Renal cortex interstitium (tissue), 11 donors: ENCODE measurements at regions not wholly inside any gene's neighbourhood (a gene's known extent, or its start where the extent isn't known, plus 50 kb on each side); places are given as distances from the start of the nearest gene placed in this dataset.

Experiments used
- DNase-seq, 11 donors: peaks; one replicate each; pipeline ENCODE4 v3.0.0-alpha.2; 2013; ENCODE audit warnings: low read depth in 9 of 11, low spot score in 4 of 11; ENCODE audit errors: extremely low read depth in 1 of 11

DNA sequence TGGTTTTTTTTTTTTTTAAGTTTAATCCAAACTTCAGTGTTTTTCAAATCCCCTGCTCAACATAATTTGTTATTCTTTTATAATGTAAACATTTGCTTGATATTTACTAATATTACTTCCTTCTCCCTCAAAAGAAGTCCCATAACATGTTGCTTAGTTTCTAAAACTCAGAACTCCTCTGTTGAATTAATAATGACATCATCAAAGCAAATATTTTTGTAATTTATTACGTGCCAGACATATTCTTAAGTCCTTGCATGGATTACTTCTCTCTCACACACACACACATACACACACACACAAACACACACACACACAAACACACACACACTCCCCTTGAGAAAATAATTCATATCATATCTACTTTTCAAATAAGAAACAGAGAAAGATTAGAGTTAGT lies 1432.3 kb upstream of the SPRY2 start:
- no peak for DNase-seq

DNA sequence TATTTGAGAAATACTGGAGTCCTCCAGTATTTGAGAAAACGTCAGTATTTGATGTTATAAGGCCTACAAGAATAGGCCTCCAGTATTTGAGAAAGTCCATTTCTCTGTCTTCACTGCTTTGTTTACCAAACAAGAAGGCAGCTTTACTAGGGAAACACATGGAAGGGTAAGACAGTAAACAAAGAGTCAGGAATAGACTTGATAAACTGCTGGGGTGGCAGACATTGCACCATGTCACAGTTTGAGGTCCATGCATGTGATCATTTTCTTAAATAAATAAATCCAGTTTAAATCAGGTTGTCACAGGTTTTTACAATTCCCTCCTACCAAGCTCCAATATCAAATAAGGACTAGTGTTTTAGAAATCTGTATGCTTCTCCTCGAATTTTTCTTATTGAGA lies 1431.0 kb upstream of the SPRY2 start:
- no peak for DNase-seq

DNA sequence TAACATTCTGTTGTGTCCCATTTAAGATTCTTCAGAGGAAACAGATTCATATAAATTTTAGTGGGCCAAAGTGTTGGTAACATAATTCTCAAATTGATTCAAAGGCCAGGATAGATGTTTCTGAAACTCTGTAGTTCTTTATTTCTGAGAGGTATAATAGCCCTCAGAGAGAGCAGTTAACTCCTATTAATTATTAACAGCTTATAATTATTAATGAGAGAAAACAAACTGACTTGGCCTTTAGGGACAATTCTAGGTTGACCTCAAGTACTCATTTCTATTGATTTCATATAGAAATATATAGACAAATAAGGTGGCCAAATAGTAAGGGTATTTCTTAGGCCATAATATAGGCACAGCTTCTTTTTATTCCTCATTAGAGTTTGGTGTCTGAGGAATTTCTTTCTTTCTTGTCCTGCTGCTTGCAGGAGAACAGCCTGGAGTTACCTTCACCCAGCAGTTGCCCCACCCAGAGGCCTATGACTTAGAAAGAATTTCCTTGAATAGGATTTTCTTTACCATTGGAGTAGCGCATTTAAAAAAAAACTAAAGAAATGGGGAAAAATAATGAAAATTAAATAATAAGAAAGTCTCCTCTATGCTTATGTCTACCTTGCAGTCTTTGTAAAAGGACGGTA lies 1430.1 kb upstream of the SPRY2 start:
- DNase-seq = peak in 3 of 11 donors; percentile 1 to 5 (median 3)

DNA sequence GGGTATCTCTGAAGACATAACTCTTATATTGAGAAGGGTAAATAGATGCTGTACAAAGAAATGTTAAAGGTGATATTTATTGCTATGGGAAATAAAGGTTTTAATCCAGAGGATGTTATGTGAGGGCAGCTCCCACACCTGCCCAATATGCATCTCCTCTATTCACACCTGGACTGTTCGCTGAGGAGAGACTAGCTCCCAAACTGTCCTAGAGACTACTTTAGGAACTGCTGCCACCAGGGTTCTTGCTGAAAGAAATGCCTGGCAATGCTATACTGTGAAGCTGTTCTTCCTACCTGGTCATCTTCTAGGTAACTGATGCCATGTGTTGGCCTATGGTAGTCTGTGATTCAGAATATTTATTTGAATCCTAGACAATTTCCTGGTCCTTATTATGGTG lies 1421.5 kb upstream of the SPRY2 start:
- DNase-seq = no peak

DNA sequence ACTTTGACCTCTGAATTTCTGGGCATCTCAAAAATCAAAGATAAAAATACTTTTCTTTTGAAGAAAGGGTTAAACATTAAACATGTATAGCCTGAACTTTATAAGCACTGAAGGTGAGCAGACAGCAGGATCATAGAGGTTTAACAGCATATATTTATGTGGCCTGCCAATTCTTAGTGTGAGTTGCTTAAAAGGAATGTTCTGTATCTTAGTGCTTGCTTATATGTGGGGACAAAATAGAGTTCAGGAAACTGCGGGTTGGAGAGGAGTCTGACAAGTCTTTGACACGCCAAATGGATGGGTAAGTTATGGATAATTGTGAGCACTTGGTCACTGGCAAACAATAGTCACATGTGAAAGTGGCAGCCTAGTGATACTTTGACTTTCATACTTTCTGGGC lies 1419.4 kb upstream of the SPRY2 start:
- DNase-seq = no peak

DNA sequence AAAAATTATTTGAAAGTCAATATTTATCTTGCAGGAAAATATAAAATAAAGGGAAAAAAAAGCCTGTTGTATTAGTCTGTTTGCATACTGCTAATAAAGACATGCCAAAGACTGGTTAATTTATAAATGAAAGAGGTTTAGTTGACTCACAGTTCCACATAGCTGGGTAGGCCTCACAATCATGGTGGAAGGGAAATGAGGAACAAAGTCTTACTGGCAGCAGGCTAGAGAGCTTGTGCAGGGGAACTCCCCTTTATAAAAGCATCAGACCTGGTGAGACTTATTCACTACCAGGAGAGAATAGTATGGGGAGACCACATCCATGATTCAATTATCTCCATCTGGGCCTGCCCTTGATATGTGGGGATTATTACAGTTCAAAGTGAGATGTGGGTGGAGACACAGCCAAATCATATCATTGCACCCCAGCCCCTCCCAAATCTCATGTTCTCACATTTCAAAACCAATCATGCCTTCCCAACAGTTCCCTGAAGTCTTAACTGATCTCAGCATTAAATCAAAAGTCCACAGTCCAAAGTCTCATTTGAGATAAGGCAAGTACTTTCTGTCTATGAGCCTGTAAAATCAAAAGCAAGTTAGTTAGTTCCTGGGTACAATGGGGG lies 1416.5 kb upstream of the SPRY2 start:
- DNase-seq = no peak

DNA sequence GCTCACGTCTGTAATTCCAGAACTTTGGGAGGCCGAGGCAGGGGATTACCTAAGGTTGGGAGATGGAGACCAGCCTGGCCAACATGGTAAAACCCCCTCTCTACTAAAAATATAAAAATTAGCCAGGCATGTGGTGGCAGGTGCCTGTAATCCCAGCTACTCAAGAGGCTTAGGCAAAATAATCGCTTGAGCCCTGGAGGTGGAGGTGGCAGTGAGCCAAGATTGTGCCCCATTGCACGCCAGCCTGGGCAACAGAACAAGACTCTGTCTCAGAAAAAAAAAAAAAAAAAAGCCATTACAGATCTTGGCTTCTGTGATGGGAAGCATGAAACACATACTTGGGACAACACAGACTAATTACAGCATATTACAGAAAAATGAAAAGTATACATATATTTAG lies 1404.5 kb upstream of the SPRY2 start:
- DNase-seq = no peak

DNA sequence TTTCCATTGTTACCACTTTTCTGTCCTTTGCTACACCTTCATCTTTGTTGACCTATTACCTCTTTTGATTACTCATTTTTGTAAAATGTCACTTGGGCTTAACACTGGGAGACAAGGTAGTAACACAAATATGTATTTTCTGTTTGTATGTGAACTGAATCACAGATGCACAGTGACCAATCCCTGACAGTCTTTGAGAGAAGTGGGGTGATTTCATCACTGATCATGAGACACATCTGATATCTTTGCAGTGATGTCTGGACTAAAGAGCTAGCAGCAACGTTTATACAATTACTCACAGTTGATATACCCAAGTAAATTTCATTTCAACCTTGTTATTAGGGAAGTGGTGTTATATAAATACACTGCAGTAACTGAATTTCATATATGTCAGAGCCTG lies 1397.4 kb upstream of the SPRY2 start:
- no peak for DNase-seq

DNA sequence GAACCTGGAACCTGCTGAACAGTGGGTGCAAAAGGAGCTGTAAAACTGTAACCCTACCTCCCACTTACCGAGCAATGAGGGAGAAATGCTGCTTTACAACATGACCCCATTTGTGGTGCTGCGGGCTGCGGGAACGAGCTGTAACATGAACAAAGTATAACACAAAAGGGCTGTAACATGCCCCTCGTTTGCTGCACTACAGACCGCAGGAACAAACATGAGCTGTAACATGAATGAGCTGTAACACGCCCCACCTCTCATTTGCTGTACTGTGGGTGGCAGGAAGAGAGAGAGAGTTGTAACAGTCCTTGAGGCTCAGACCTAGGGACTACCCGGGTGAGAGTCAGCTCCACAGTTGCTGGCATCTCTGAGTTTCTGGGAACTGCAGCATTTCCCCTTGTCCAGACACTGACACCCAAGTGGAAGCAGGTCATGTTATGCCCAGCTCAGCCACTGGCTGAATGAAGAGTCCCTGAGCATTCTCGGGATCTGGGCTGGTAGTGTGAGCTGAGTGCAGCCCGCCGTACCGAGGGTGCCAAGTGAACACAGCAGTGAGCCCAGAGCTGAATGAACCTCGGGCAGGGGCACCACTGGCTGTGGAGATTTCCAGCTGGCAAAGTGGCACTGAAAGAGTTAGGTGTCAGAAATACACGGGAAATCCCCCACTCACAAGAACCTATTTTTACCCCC lies 1385.3 kb upstream of the SPRY2 start:
- no peak for DNase-seq

DNA sequence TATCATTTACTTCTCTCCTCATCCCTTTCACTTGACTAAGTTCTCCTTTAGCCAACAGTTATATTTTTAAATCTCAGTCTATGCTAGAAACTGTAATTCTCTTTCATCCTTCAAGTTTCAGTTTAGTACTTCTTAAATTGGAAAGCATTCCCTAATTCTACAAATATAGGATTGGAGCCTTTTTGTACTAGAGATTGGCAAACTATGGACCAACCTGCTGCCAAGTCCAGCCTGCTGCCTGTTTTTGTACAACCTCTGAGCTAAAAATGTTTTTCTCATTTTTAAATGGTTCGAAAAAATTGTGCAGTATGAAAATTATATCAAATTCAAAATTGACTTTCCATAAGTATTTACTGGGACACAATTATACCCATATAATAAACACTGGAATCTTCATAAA lies 1381.5 kb upstream of the SPRY2 start:
- DNase-seq = no peak

DNA sequence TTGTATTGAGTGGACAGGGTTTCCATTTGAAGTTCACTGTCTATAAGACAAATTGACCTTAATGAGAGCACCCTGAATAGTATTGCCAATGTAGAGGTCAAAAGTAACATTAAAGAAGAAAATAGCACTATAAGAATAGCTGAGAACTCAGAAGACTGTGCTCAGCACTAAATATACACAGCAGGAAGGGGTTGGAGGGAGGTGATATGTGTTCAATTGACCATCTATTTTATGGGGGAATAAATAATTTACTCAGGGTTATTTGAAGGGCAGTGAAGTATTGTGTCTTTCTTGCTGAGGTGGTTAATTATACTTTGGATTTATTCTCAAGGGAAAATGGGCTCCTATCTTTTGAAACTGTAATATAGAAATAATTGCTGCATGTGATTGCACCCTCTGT lies 1380.5 kb upstream of the SPRY2 start:
- DNase-seq = peak in 1 of 11 donors; percentile 0

DNA sequence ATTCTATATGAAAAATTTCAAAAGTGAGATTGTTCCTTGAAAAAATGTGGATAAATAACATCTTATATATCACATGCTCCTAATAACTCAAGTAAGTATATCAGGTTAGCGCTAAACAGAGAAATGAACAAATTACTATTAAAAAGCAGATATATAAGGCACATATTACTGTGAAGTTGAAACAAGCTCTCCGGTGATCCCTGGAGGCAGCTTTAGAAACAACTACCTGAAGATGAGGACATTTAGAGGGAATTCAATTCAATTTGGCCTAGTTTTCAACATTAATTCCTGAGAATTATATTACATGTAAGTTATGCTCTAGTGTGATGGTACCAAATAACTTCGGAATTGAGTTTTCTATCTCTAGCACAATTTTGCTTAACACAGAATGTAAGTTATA lies 1373.6 kb upstream of the SPRY2 start:
- DNase-seq = no peak

DNA sequence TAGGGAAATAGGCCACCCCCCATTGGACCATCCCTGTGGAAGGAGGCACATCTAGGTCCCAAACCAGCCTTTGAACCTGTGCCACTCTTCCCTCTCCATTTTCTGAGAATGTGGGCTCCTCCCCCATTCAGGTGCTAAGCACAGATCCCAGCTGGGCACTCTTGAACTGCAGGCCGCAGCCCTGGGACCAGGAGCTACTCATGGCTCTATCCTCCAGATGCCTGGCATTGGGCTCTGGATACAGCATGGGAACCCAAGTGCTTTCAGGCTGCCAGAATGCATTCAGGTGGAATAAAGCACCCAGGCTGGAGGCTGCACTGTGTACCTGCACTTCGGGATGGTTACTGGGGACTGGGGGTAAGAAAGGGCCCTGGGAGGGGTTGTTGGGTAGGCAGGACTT lies 1372.3 kb upstream of the SPRY2 start:
- no peak for DNase-seq

DNA sequence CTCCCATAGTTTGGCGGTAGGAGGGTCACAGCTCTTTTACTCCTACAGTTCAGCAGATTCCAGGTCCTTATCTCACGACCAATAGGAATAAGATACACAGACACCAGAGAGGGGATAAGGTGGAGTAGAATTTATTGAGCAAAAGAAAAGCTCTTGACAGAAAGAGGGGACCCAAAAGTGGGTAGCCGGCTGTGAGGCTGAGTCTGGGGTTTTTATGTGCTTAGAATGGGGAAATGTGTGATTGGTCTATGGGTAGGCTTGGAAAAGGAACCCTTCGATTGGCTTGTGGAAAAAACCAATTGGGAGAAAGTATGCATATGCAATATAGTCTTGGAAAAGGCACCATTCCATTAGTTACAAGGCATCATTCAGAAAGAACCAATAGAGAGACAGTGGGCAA lies 1356.9 kb upstream of the SPRY2 start:
- DNase-seq = no peak

DNA sequence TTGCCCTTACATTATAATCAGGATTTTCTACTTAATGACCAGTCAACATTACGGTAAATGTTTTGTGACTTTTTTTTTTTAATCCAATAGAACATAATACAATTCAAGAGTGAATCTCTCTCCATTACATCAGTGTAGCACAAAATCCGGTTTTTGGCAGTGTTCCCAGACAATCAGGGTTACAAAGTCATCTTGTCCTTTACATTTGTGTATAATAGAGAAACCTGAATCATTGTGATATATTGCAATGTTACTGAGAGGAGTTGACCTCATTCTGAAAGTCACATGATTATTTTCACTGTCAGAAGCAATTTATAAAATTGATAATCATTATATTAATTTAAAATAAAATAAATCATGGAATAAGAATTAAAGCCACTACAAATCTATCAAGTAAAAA lies 1346.0 kb upstream of the SPRY2 start:
- peak in 1 of 11 donors; percentile 22 for DNase-seq

DNA sequence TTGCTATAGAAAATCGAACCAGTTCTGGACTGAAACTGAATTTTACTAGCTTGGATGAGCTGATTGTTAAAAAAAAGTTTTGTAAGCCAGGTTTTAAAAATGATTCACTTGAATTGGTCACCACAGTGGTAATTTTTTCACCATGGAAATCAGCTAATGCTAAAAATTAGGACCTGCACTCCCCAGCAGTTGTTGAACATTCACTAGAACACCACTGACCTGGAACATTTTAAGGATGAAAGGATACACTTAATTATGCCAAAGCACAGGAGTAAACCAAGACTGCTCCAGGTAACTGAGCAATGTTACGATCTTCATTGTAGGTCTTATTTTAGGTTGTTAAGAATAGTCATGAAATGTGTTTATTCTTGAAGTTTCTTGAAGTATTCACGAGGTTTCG lies 1342.6 kb upstream of the SPRY2 start:
- DNase-seq = peak in 8 of 11 donors; percentile 9 to 50 (median 19)

DNA sequence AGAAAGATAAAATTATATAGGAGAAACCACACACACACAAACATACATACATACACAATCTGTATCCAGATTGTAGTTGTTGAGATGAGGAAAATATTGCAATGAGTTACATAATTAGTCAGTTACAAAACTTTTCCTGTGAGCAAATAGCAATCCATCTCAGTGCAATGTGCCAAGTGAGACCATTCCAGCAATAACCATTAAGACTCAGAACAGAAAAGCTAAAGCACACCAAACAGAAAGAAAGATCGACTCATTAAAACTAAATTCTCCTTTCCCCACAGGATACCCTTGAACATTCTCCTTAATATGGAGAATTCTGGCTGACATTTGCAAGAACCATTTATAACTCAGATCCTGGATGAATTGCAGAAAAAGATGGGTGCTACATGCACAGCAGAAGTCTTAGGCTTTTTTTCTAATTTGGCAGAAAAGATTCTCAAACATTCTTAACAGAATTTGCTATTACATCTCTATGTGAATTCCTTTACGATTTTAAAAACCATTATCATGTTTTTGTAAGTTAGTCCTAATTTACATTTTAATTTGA lies 1341.2 kb upstream of the SPRY2 start:
- DNase-seq = no peak

DNA sequence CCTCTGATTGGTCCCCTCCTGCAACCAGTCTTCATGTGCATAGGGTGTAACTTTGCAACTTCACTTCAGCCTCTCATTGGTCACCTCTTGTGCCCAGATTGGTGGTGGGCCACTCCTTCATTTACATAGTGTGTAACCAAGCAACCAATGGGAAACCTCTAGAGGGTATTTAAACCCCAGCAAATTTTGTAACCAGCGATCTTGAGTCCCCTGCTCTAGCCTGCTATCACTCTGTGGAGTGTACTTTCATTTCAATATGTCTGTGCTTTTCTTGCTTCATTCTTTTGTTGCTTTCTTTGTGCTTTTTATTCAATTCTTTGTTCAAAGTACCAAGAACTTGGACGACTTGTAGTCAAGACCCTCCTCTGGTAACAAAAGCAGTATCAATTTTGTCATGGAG lies 1336.9 kb upstream of the SPRY2 start:
- no peak for DNase-seq

DNA sequence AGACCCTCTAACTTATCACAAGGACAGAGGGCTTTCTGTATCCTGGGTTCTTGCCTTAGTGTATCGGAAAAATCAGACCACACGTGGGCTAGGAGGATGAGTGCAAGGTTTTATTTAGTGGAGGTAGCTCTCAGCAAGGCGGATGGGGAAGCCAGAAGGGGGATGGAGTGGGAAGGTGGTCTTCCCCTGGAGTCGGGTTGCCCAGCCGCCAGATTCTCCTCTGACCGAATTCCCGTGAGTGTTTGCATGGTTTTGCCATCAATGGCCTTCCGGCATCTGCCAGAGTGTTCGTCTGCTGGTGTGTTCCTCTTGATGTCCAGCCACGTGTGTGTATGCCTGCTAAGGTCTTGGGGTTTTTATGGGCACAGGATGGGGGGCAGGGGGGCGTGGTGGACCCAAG lies 1335.1 kb upstream of the SPRY2 start:
- DNase-seq = no peak

DNA sequence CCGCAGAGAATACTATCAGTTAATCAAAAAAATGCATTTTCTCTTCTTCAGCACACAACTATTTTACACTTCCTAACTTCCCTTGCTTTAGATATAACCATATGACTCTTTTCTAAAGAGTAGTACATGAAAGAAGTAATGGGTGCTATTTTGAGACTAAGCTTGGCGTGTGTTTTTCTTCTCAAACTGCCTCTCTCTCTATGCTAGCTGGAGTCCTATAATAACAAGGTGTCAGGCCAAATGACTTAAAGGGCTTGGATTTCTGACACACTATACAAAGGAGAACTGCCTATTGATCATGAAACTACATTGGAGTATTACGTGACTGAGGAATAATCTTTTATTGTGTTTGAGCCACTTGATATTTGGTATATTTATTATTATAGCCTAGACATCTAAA lies 1330.1 kb upstream of the SPRY2 start:
- DNase-seq = no peak
